ENCODE measurements at regions not wholly inside any gene's neighbourhood (a gene's known extent, or its start where the extent isn't known, plus 50 kb on each side); places are given as distances from the start of the nearest gene placed in this dataset.

DNA sequence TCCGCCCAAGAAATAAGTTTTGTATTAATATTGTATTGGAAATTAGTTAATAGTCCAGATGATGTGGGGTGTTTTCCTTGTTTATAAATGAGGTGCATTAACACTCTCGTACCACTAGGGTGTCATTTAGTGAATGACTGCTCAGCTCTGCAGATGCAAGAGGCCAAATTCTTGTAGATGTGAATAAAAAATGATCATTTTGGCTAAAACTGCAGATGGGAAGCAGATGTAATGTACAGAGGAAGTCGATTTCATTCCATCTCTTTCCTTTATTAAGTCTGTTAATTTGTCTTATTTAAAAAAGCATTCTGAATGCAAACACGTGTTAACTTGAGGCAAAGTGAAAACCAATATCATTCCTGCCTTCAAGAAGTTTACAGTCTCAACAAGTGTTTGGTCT is 108.1 kb downstream of the DHX15 start:
- no peak for DNase-seq (ENCODE audit: low spot score)

GRCh38 chr4:24475756-24476155 is 108.6 kb downstream of the DHX15 start:
- no peak for DNase-seq (ENCODE audit: low spot score)

DNA sequence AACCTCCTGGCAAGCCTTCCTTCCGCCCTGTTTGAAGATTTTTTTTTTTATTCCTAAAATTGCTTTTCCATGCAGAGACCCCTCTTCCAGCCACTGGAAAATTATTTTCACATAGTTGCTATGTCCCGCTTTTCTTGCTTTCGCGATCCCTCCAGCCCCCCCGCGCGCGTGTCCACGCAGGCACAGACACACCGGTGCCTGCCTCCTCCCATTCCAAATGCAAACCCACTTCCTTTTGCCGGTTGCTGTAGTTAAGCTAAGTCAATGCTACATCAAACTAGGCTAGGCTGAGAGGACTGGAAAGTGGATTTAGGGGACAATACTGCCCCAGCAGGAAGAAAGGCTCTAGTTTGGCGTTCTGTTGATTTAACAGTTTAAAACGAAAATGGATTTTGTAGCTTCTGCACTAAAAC is 111.0 kb downstream of the DHX15 start:
- DNase-seq (ENCODE audit: low spot score) = peak; percentile 29

GRCh38 chr4:24472514-24473308 is 111.6 kb downstream of the DHX15 start:
- peak; percentile 85 for DNase-seq (ENCODE audit: low spot score)

- DNase-seq (ENCODE audit: low spot score) = no peak
Measured at GRCh38 chr4:24472161-24472510, 112.2 kb downstream of the DHX15 start.

DNA sequence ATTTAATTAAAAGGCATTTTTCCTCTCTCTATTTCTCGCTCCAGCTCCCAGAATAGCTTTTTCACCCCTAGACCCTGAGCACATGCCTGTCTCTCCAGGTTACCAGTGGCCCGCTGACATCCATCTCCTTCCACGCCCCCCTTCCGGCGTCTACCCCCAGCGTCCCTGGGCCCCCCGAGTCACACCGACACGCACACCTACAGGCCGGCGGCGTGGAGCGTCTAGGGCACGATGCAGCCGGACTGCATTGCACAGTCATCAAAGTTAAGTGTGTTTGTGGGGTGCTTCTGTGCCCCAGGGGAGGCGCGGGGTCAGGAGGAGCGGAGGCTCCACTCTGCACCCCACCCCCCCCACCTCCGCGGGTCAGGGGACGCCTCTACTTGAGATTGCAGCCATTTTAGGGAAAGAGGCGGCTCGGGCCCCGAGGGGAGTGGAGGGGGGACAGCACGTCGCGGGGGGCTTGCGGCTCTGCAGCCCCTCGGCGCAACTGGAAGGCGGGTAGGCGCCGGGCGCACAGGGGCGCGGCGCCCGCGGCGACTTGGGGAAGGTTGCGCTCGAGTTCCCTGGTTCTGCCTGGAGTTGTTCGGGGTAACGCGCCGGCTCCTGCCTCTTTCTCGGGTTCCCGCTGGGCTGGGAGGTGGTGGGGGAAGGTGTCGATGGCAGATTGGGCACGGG is 112.7 kb downstream of the DHX15 start:
- peak; percentile 36 for DNase-seq (ENCODE audit: low spot score)

GRCh38 chr4:24470666-24471485 is 113.5 kb downstream of the DHX15 start:
- peak; percentile 42 for DNase-seq (ENCODE audit: low spot score)

DNA sequence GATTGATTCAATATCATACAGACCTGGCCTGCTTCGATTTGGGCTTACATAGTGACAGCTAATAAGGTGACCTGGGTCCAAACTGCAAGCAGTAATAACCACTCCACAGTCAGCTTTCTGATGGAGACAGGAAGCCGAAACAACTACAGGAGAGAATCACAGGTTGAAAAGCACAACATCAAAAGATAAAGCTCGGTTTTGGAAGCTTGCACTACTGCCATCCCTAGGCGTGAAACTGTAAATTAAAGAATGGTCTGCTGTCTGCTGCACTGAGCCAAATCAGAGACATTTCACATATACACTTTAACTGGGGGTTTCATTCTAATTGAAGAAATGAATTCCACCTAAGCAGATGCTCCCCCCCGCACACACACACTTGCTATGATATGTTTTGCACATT is 116.3 kb downstream of the DHX15 start:
- DNase-seq (ENCODE audit: low spot score) = peak; percentile 29

GRCh38 chr4:24464566-24464965 is 119.8 kb downstream of the DHX15 start:
- no peak for DNase-seq (ENCODE audit: low spot score)

- no peak for DNase-seq (ENCODE audit: low spot score)
Measured at GRCh38 chr4:24456431-24456830, 127.9 kb downstream of the DHX15 start.

- DNase-seq (ENCODE audit: low spot score) = no peak
Measured at GRCh38 chr4:24453951-24454350, 130.4 kb downstream of the DHX15 start.

DNA sequence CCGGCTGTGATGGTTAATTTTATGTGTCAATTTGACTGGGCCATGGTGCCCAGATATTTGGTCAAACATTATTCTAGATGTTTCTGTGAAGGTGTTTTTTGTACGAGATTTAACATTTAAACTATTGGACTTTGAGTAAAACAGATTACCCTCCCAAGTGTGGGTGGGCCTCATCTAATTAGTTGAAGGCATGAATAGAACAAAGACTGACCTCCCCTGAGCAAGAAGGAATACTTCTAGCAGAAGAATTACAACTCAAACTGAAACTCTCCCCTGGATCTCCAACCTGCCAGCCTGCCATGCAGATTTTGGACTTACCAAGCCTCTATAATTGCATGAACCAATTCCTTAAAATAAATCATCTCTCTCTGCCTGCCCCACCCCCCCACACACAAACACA is 132.5 kb downstream of the DHX15 start:
- DNase-seq (ENCODE audit: low spot score) = no peak

- no peak for DNase-seq (ENCODE audit: low spot score)
Measured at GRCh38 chr4:24443200-24443599, 141.2 kb downstream of the DHX15 start.

DNA sequence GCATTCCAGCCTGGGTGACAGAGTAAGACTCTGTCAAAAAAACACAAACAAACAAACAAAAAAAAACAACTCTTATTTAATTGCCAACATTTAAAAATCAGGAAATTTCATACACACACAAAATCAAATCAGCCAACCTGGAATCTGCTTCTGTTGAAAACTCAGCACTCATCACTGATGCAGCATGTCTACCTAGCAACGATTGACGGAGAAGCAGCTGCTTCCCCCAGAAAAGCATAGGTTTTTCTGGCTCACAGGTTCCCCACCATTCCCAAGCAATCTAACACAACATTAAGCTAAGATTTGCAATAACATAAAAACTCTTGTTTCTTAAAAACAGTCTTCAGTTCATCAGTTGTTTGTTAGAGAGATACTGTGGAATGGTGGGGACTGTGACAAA is 143.6 kb downstream of the DHX15 start:
- no peak for DNase-seq (ENCODE audit: low spot score)

GRCh38 chr4:24434241-24434640 is 150.1 kb downstream of the DHX15 start:
- peak; percentile 19 for DNase-seq (ENCODE audit: low spot score)

DNA sequence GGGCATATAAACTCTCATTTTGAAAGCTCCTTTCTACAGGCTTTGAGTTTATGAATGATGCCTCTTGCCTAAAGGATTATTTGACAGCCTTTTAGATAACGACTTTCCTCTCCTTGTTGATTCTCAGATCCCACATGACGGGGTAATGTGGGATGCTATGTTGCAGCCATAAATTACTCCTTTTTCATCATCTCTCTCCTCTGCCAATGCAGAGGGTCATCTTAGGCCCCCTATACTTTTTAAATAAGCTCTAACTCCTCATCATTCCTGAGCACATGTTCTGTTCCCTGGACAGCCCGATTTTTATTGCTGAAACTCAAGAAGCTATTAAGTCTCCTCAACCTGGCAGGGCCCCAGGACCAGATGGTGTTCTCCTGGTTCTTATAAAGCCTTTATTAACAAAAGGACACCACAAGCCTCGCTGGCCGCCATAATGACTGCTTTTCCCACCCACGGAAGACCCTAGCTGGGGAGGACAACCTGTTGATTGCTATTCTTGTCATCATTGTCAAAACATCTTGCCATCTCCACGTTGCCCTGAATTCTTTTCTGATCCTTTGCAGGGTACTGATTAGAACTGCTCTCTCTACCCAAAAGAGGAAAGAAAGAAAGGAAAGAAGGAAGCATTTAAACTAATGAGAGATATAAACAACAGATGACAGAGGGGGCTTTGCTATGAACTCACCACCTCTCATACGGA is 150.7 kb downstream of the DHX15 start:
- DNase-seq (ENCODE audit: low spot score) = no peak

DNA sequence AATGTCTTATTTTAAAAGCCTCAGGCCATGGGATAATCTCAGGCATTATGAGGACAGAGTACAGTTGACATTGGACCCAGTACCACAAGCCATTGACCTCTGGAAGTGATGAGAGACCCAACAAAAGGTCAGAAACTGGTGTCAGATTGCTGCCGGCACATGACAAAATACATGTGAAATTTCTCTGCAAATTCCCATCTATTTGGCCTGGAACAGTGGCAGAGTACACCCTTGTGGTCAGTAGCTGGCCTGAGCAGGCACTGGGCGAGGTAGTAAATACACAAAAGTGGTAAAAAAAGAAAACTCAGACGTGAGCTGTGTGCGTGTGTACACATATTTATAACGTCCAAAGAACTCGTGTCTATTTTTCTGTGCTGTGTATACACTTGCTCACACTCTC is 155.5 kb downstream of the DHX15 start:
- no peak for DNase-seq (ENCODE audit: low spot score)

DNA sequence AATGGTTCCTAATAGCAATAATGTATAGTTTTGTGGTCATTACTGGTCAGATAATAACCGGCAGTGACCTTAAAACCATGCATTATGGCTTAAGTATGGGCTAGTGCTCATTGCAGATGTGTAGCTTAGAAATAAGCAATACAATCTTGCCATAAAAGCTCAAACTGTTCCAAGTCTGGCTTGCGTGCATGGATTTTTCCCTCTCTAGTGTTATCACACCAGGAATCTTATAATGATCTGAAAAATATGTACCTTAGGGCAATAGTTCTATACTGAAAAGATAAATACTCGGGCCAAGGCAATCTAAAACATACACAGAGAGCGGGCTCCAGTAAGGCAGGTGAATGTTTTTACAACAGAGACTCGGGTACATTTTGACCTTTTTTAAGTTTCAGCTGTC is 157.8 kb downstream of the DHX15 start:
- DNase-seq (ENCODE audit: low spot score) = no peak

- DNase-seq (ENCODE audit: low spot score) = no peak
Measured at GRCh38 chr4:24425863-24426262, 158.5 kb downstream of the DHX15 start.

GRCh38 chr4:24423670-24424069 is 160.7 kb downstream of the DHX15 start:
- DNase-seq (ENCODE audit: low spot score) = no peak

- DNase-seq (ENCODE audit: low spot score) = no peak
Measured at GRCh38 chr4:24422644-24423043, 161.7 kb downstream of the DHX15 start.

Data from putamen (tissue), 1 donor.